ENCODE measurements at regions not wholly inside any gene's neighbourhood (a gene's known extent, or its start where the extent isn't known, plus 50 kb on each side); places are given as distances from the start of the nearest gene placed in this dataset.

- Histone ChIP-seq H4K20me1 (ENCODE audit: control insufficient read depth, insufficient read depth, low read depth, low read length) (no peaks in the 10 kb centered on the region), H3K27ac (ENCODE audit: low read depth, low read length) (peak overlapping the region; percentile 42), H3K36me3 (ENCODE audit: control insufficient read depth, low read length) (no peaks in the 10 kb centered on the region), H3K4me2 (ENCODE audit: low read length) (peak overlapping the region; percentile 8; the same call in 1 of the 2 replicates), H3K9me2 (replicated peaks; ENCODE audit: control insufficient read depth, low read length) (no peaks in the 10 kb centered on the region), H3F3A (ENCODE audit: control insufficient read depth, insufficient read depth) (no peaks in the 10 kb centered on the region), H3K9me3 (ENCODE audit: control insufficient read depth, insufficient read depth, low read length) (no peaks in the 10 kb centered on the region), H3K79me2 (ENCODE audit: control insufficient read depth, low read length) (no peaks in the 10 kb centered on the region), H3K4me1 (ENCODE audit: control insufficient read depth, low read length) (peaks cover 27% of the 10 kb centered on the region), H3K4me3 (ENCODE audit: low read length) (no peak overlapping the region), H3K27me3 (ENCODE audit: control insufficient read depth, low read length) (no peaks in the 10 kb centered on the region)
- TF ChIP-seq, protein P1, sequence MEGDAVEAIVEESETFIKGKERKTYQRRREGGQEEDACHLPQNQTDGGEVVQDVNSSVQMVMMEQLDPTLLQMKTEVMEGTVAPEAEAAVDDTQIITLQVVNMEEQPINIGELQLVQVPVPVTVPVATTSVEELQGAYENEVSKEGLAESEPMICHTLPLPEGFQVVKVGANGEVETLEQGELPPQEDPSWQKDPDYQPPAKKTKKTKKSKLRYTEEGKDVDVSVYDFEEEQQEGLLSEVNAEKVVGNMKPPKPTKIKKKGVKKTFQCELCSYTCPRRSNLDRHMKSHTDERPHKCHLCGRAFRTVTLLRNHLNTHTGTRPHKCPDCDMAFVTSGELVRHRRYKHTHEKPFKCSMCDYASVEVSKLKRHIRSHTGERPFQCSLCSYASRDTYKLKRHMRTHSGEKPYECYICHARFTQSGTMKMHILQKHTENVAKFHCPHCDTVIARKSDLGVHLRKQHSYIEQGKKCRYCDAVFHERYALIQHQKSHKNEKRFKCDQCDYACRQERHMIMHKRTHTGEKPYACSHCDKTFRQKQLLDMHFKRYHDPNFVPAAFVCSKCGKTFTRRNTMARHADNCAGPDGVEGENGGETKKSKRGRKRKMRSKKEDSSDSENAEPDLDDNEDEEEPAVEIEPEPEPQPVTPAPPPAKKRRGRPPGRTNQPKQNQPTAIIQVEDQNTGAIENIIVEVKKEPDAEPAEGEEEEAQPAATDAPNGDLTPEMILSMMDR (IDR thresholded peaks at IDR 0.05; ENCODE audit: low read depth, low read length, poor library complexity, severe bottlenecking), result peak; percentile 53
- no peak for TF ChIP-seq EZH2phosphoT487 (IDR thresholded peaks at IDR 0.05; ENCODE audit: borderline replicate concordance, low read length)
These were observed 256.8 kb upstream of the VCX start for GRCh38 chrX:7586126-7586525.

DNA sequence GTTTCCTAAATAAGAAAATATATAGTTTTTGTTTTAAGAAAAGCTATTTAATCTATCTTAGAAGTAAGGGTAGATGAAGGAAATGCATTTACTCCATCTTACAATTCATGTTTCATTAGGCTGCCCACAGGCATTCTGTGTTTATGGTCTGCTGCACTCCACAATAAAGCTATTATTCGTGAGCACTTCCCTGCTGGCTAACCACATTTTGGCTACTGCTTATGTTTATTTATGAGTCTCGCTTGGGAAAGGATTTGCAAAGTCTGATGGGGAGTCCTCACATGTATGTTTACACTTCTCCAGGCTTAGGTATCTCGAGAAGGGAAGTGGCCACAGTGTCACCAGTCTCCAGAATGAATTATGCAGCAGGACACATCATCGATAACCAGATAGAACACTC is 260.8 kb upstream of the VCX start:
- H4K20me1 ChIP-seq (ENCODE audit: control insufficient read depth, insufficient read depth, low read depth, low read length), result no peaks in the 10 kb centered on the region
- no peak overlapping the region for H3K27ac ChIP-seq (ENCODE audit: low read depth, low read length)
- no peaks in the 10 kb centered on the region for H3K9me3 ChIP-seq (ENCODE audit: control insufficient read depth, insufficient read depth, low read length)
- H3K4me2 ChIP-seq (ENCODE audit: low read length), result peak overlapping the region; percentile 43
- H3F3A ChIP-seq (ENCODE audit: control insufficient read depth, insufficient read depth), result no peaks in the 10 kb centered on the region
- no peaks in the 10 kb centered on the region for H3K79me2 ChIP-seq (ENCODE audit: control insufficient read depth, low read length)
- TF ChIP-seq, protein P1 (IDR thresholded peaks at IDR 0.05; ENCODE audit: low read depth, low read length, poor library complexity, severe bottlenecking), result no peak
- TF ChIP-seq EZH2phosphoT487 (IDR thresholded peaks at IDR 0.05; ENCODE audit: borderline replicate concordance, low read length), result no peak
- H3K27me3 ChIP-seq (ENCODE audit: control insufficient read depth, low read length), result no peaks in the 10 kb centered on the region
- H3K36me3 ChIP-seq (ENCODE audit: control insufficient read depth, low read length), result no peaks in the 10 kb centered on the region
- H3K4me3 ChIP-seq (ENCODE audit: low read length), result no peak overlapping the region
- H3K9me2 ChIP-seq (replicated peaks; ENCODE audit: control insufficient read depth, low read length), result no peaks in the 10 kb centered on the region
- peaks cover 26% of the 10 kb centered on the region for H3K4me1 ChIP-seq (ENCODE audit: control insufficient read depth, low read length)

DNA sequence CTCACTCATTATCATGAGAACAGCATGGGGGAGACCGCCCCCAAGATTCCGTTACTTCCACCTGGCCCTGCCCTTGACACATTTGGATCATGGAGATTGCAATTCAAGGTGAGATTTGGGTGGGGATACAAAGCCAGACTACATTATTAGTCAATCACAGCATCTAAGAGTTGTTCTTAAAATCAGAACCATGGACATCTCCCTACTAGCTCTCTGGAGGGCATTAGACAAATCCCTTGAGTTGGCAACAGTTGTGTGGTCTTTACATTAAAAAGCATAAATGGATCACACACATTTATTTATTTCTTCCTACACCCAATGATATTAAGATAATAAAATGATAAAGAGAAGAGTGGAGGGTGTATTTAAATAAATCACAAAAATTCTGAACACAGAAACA is 262.8 kb upstream of the VCX start:
- Histone ChIP-seq H3K27ac (ENCODE audit: low read depth, low read length) (no peak overlapping the region), H3K36me3 (ENCODE audit: control insufficient read depth, low read length) (no peaks in the 10 kb centered on the region), H3K27me3 (ENCODE audit: control insufficient read depth, low read length) (no peaks in the 10 kb centered on the region), H3F3A (ENCODE audit: control insufficient read depth, insufficient read depth) (no peaks in the 10 kb centered on the region), H4K20me1 (ENCODE audit: control insufficient read depth, insufficient read depth, low read depth, low read length) (no peaks in the 10 kb centered on the region), H3K4me3 (ENCODE audit: low read length) (no peak overlapping the region), H3K79me2 (ENCODE audit: control insufficient read depth, low read length) (no peaks in the 10 kb centered on the region), H3K9me3 (ENCODE audit: control insufficient read depth, insufficient read depth, low read length) (no peaks in the 10 kb centered on the region), H3K4me2 (ENCODE audit: low read length) (no peak overlapping the region), H3K9me2 (replicated peaks; ENCODE audit: control insufficient read depth, low read length) (no peaks in the 10 kb centered on the region), H3K4me1 (ENCODE audit: control insufficient read depth, low read length) (peaks cover 6% of the 10 kb centered on the region)
- TF ChIP-seq, protein P1 (IDR thresholded peaks at IDR 0.05; ENCODE audit: low read depth, low read length, poor library complexity, severe bottlenecking), result no peak
- no peak for TF ChIP-seq EZH2phosphoT487 (IDR thresholded peaks at IDR 0.05; ENCODE audit: borderline replicate concordance, low read length)

- no peak overlapping the region for H3K4me3 ChIP-seq (ENCODE audit: low read length)
- H3K27me3 ChIP-seq (ENCODE audit: control insufficient read depth, low read length), result no peaks in the 10 kb centered on the region
- no peak overlapping the region for H3K4me2 ChIP-seq (ENCODE audit: low read length)
- no peaks in the 10 kb centered on the region for H3K4me1 ChIP-seq (ENCODE audit: control insufficient read depth, low read length)
- H3K79me2 ChIP-seq (ENCODE audit: control insufficient read depth, low read length), result no peaks in the 10 kb centered on the region
- TF ChIP-seq, protein P1 (IDR thresholded peaks at IDR 0.05; ENCODE audit: low read depth, low read length, poor library complexity, severe bottlenecking), result no peak
- no peak for TF ChIP-seq EZH2phosphoT487 (IDR thresholded peaks at IDR 0.05; ENCODE audit: borderline replicate concordance, low read length)
- H3K27ac ChIP-seq (ENCODE audit: low read depth, low read length), result no peak overlapping the region
- no peaks in the 10 kb centered on the region for H4K20me1 ChIP-seq (ENCODE audit: control insufficient read depth, insufficient read depth, low read depth, low read length)
- H3K36me3 ChIP-seq (ENCODE audit: control insufficient read depth, low read length), result no peaks in the 10 kb centered on the region
- no peaks in the 10 kb centered on the region for H3K9me3 ChIP-seq (ENCODE audit: control insufficient read depth, insufficient read depth, low read length)
- H3F3A ChIP-seq (ENCODE audit: control insufficient read depth, insufficient read depth), result no peaks in the 10 kb centered on the region
- H3K9me2 ChIP-seq (replicated peaks; ENCODE audit: control insufficient read depth, low read length), result no peaks in the 10 kb centered on the region
These were observed 268.6 kb upstream of the VCX start for GRCh38 chrX:7574325-7574724.

Measured in DOHH2 (cell line).